ENCODE measurements at regions not wholly inside any gene's neighbourhood (a gene's known extent, or its start where the extent isn't known, plus 50 kb on each side); places are given as distances from the start of the nearest gene placed in this dataset.

GRCh38 chr14:21995332-21995731 lies 321.7 kb upstream of the OR4E1 start:
- TF ChIP-seq CHD1 (IDR thresholded peaks at IDR 0.05; ENCODE audit: low read depth, low read length) (no peak), GABPA (IDR thresholded peaks at IDR 0.05; ENCODE audit: borderline replicate concordance, insufficient read depth, low read length) (no peak), CTCF (IDR thresholded peaks at IDR 0.05; ENCODE audit: control extremely low read depth in 1 of 3, insufficient read depth in 1 of 3, low read depth in 1 of 3, low read length in 3 of 3) (no peak), POLR2AphosphoS5 (IDR thresholded peaks at IDR 0.05; ENCODE audit: low read depth, low read length) (no peak), PHF8 (conservative IDR thresholded peaks at IDR 0.05; ENCODE audit: low read depth, low read length) (no peak), ATF3 (IDR thresholded peaks at IDR 0.05; ENCODE audit: insufficient read depth, low read depth, low read length) (no peak), HDAC6 (IDR thresholded peaks at IDR 0.05; ENCODE audit: low read depth, low read length) (no peak)
